HG03354 (cell line): ENCODE measurements at regions not wholly inside any gene's neighbourhood (a gene's known extent, or its start where the extent isn't known, plus 50 kb on each side); places are given as distances from the start of the nearest gene placed in this dataset.

Experiments
- ATAC-seq: cut with Tn5 transposase; IDR thresholded peaks from one replicate; pipeline ENCODE4 v1.9.1; 2021; ENCODE audit warnings: mild to moderate bottlenecking; ENCODE audit not compliant: unreplicated experiment, poor library complexity, severe bottlenecking

GRCh38 chr14:65926504-65926903 is 514.0 kb downstream of the FUT8 start:
- no peak for ATAC-seq

GRCh38 chr14:65926935-65927700 is 514.6 kb downstream of the FUT8 start:
- no peak for ATAC-seq

GRCh38 chr14:65927931-65928356 is 515.4 kb downstream of the FUT8 start:
- no peak for ATAC-seq

GRCh38 chr14:65928995-65929394 is 516.5 kb downstream of the FUT8 start:
- no peak for ATAC-seq

DNA sequence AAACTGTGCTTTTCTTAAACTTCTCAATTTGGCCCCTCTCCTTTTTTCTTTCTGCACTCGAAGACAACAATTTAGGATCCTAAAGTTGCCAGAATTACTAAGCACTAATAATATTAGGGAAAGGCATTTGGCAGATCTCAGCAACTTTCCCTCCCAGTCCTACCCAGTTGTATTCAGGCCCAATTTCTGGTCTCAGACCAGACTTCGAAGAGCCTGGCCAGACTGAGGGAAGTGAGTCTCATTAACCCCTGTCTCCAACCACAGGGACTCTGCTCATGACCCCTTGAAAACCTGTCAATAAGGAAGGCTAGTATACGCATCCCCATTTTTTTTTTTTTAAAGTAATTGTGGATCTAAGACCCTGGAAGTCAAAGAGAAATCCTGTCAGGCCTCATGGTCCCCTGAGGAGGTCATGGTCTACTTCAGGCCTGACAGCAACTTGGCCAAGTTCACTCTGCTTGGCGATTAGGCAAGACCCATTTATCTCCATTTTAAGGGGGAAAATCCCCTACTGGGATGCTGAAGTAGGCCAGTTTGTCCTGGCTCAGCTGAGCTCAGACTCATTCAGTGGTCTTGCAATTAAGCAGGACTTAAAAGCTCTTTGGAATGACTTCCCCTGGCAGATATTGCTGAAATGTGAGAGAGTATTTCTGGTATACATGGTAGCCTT is 521.0 kb downstream of the FUT8 start:
- ATAC-seq: no peak

- ATAC-seq: no peak
Observed at GRCh38 chr14:65934070-65934435, 521.5 kb downstream of the FUT8 start.

GRCh38 chr14:65936342-65936975 is 523.9 kb downstream of the FUT8 start:
- ATAC-seq: no peak

DNA sequence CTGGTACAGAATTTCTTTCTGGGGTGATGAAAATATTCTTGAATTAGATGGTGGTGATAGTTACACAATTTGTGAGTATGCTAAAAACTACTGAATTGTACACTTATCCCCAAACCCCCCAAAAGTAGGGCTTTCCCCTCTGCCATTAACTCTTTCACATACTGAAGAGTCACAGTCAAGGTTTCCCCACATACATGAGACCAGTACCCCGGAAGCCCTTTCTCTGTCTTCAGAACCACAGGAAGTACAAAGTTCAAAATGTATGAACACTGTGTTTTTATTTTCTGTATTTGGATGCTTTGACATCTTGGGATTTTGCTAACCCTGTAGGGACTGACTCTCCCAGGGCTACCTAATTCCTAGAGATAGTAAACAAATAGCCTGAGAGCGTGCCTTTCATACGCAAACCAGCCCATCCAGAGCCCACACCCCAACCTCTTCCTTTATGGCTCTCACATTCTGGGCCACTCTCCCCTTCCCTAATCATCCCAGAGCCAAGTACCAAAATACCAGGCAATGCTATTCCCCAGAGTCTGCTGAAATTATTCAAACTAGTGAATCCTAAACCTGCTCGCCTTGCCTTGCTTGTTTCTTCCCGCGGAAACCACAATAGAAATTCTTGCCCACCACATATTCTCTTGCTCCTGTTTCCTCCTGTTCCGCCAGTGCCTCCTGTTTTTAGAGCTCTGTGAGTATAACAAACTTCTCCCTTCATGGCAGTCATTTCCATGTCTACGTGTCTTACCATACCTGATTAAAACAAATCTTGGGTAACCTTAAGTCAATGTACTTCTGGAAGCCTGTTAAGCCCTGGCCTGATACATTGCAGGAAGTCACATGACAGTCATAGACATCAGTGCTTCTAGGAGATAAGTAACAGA is 524.8 kb downstream of the FUT8 start:
- ATAC-seq: no peak

GRCh38 chr14:65937960-65938316 is 525.4 kb downstream of the FUT8 start:
- ATAC-seq: no peak

- ATAC-seq: no peak
Observed at GRCh38 chr14:65938738-65939137, 526.2 kb downstream of the FUT8 start.

DNA sequence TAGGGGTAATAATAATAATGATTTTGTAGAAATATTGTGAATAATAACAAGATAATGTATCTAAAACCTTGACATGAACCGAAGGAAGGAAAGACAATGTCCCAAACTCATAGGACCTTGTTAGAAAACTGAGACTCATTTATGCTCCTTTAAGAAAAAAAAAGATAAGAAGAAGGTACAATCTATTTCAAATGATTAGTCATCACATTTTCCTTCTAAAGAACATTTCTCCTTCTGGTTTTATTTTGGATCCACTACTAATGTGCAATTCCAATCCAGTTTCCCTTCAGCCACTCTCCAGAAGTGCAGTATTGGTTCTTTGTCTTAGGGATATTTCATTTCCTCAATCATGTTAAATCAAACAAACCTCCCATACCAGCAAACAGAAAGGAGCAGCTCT is 526.7 kb downstream of the FUT8 start:
- no peak for ATAC-seq

DNA sequence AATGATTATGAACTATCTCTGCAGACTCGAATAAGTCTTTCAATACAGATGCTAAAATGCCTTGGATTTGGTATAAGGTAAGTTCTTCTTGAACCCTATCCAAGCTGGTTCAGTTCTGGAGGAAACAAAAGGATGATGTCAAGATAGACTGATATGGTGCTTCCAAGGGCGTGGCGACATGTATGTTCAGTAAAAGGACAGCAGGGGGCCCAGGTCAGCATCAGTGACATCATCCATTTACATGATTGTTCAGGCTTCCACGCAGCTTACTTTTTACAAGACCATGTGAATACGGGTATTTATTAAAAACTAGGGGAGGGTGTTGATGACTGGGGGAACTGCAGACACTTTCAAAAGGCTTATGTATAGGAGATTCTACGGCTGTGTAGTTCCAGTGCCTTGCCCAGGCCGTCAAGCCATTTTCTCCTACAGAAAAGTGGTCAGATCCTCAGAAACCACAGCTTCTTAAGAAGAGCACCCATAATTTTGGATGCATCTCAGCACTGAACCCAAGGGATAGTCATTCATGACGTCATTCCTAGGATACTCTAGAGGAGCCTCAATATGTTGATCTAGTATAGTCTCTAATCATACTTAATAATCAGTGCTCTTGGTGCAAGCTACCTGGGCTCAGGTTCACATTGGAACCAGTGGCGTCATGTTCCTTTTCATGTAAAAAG is 527.7 kb downstream of the FUT8 start:
- ATAC-seq: peak; percentile 55

DNA sequence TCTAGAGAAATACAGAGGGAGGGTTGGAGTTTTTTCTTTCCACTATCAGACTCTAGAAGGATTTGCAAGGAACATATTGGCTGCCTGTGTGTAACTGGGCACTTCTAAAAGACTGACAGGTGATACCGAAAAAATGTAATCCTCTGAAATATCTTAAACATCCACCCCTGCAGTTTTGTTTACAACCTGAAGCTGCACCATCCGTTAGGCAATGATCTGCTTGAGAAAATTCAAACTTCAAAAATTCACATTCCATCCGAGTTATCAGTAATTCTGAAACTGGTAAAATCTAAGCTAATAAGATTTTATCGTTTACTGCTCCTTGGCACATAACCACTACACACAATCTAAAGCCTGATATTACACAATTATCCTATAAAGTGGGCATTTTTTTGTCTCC is 528.6 kb downstream of the FUT8 start:
- ATAC-seq: no peak

DNA sequence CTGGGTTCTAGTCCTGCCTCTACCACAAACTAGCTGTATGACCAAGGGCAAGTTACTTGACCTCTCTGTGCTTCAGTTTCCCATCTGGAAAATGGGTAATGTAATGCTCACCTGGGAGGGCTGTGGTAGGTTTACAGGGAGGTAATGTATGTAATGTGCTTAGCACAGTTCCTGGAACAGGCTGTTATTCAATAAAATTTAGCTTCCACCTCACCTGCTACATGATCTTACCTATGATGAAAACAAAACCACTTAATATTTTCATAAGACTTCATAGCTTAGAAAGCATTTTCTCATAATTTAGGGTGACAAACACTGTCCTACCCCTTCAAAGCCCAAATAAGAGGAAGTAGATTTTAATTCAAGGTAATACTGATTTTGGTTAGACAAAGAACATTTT is 530.6 kb downstream of the FUT8 start:
- ATAC-seq: no peak

- ATAC-seq: no peak
Observed at GRCh38 chr14:65943916-65944410, 531.4 kb downstream of the FUT8 start.

- no peak for ATAC-seq
Observed at GRCh38 chr14:65945327-65945726, 532.8 kb downstream of the FUT8 start.

- ATAC-seq: no peak
Observed at GRCh38 chr14:65946494-65946893, 534.0 kb downstream of the FUT8 start.

- ATAC-seq: no peak
Observed at GRCh38 chr14:65948302-65948701, 535.8 kb downstream of the FUT8 start.

DNA sequence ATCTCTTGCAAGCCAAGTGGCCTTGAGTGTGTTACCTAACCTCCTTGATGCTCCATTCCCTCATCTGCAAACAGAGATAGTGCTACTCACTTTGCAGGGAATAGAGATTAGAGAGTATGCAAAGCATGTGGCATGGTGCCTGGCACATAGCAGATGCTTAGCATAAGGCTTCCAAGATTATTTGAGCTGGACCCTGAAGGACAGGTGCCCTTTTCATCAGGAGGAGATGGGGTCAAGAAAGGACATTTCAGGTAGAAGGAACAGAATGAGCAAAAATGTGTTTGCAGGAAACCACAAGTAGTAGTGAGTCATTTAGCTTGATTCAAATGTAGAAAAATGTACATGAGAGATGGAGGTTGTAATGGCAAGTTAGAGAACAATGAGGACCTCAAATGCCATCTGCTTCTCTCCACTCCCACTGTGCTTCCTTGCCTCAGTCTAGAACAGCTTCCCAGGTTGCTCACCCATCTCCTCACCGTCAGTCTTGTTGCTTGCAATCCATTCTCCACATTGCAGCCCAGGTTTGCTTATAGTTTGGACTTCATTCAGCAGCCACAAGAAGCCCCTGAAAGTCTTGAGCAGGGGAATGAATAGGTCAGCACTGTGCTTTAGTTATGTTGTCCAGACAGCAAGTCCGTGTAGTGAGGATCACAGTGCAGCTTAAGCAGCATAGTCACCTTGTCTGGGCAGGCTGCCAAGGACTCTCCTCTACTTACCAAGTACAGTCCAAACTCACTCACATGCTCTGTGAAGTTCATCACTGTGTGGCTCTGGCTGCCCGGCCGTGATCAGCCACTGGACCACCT is 536.3 kb upstream of the CCDC196 start:
- ATAC-seq: peak; percentile 72
